Suprapubic skin (tissue), 4 donors: ENCODE measurements at regions not wholly inside any gene's neighbourhood (a gene's known extent, or its start where the extent isn't known, plus 50 kb on each side); places are given as distances from the start of the nearest gene placed in this dataset.

Experiments
- DNase-seq, 2 donors: peaks; one replicate each; pipeline ENCODE4 v3.0.0-alpha.2; 2019; ENCODE audit warnings: low spot score in 2 of 2
- H3K27ac ChIP-seq: fragments of 200-600 bp; sonication (generic); one replicate; pipeline ENCODE4 v1.5.1; 2019
- H3K27me3 ChIP-seq: fragments of 200-600 bp; sonication (generic); one replicate; pipeline ENCODE4 v1.5.1; 2019
- H3K36me3 ChIP-seq: fragments of 200-600 bp; sonication (generic); one replicate; pipeline ENCODE4 v1.5.1; 2019
- H3K4me1 ChIP-seq: fragments of 200-600 bp; sonication (generic); one replicate; pipeline ENCODE4 v1.5.1; 2019
- H3K4me3 ChIP-seq: fragments of 200-600 bp; sonication (generic); one replicate; pipeline ENCODE4 v1.5.1; 2019; ENCODE audit warnings: mild to moderate bottlenecking
- H3K9me3 ChIP-seq: fragments of 200-600 bp; sonication (generic); one replicate; pipeline ENCODE4 v1.5.1; 2019
- CTCF ChIP-seq, 2 donors: fragments of 200-600 bp in 1 of 2; fragments of 450-650 bp in 1 of 2; sonication (generic) in 1 of 2; IDR thresholded peaks; one replicate each; pipeline ENCODE4 v1.5.1; 2016 to 2019; ENCODE audit warnings: antibody characterized with exemption in 2 of 2, mild to moderate bottlenecking in 1 of 2, moderate library complexity in 1 of 2
- EP300 ChIP-seq: sonication (generic); formaldehyde crosslinking; IDR thresholded peaks from one replicate; pipeline ENCODE4 v1.6.1; 2017; ENCODE audit warnings: antibody characterized with exemption
- POLR2A ChIP-seq, 2 donors: fragments of 450-650 bp; IDR thresholded peaks; one replicate each; pipeline ENCODE4 v1.6.1; 2017; ENCODE audit warnings: antibody characterized with exemption in 2 of 2, mild to moderate bottlenecking in 2 of 2, moderate library complexity in 2 of 2
- POLR2AphosphoS5 ChIP-seq, 3 donors: sonication (generic); formaldehyde crosslinking; IDR thresholded peaks; one replicate each; pipeline ENCODE4 v1.6.1; 2017; ENCODE audit warnings: antibody characterized with exemption in 3 of 3
- WGBS: methylation state at CpG from one replicate; pipeline ENCODE4 v1.1.5; 2018; 5-methylcytosine and 5-hydroxymethylcytosine counted together

GRCh38 chr6:105595829-105596228, 192.9 kb upstream of the PREP start:
- no peak for DNase-seq
- H3K4me1 ChIP-seq = peaks cover 58% of the 10 kb centered on the region
- TF ChIP-seq POLR2AphosphoS5 (IDR thresholded peaks at IDR 0.05) = no peak
- no peak for TF ChIP-seq EP300
- TF ChIP-seq CTCF (IDR thresholded peaks at IDR 0.05) = no peak
- no peak for TF ChIP-seq POLR2A (IDR thresholded peaks at IDR 0.05)
- H3K27me3 ChIP-seq = no peaks in the 10 kb centered on the region
- H3K4me3 ChIP-seq = no peak overlapping the region
- no peaks in the 10 kb centered on the region for H3K9me3 ChIP-seq
- 89% methylated on average over 1 of the region's 1 CpG for WGBS
- H3K27ac ChIP-seq = no peak overlapping the region
- no peaks in the 10 kb centered on the region for H3K36me3 ChIP-seq

- Histone ChIP-seq H3K36me3 (no peaks in the 10 kb centered on the region), H3K27me3 (no peaks in the 10 kb centered on the region), H3K9me3 (no peaks in the 10 kb centered on the region), H3K27ac (no peak overlapping the region), H3K4me3 (no peak overlapping the region), H3K4me1 (peaks cover 49% of the 10 kb centered on the region)
- 85% methylated on average over 4 of the region's 4 CpGs for WGBS
- DNase-seq = no peak
- no peak for TF ChIP-seq CTCF (IDR thresholded peaks at IDR 0.05)
- no peak for TF ChIP-seq POLR2A (IDR thresholded peaks at IDR 0.05)
- no peak for TF ChIP-seq EP300
- TF ChIP-seq POLR2AphosphoS5 (IDR thresholded peaks at IDR 0.05) = no peak
These were observed 191.9 kb upstream of the PREP start for GRCh38 chr6:105594821-105595220.

GRCh38 chr6:105593805-105594671, 191.2 kb upstream of the PREP start:
- 29% methylated on average over 4 of the region's 4 CpGs for WGBS
- Histone ChIP-seq H3K27me3 (no peaks in the 10 kb centered on the region), H3K36me3 (no peaks in the 10 kb centered on the region), H3K9me3 (no peaks in the 10 kb centered on the region), H3K27ac (peak overlapping the region; percentile 44), H3K4me3 (no peak overlapping the region), H3K4me1 (peaks cover 42% of the 10 kb centered on the region)
- TF ChIP-seq POLR2AphosphoS5 (IDR thresholded peaks at IDR 0.05) (no peak), POLR2A (IDR thresholded peaks at IDR 0.05) (no peak), EP300 (no peak)
- no peak for DNase-seq

- Histone ChIP-seq H3K27ac (peak overlapping the region; percentile 44), H3K27me3 (no peaks in the 10 kb centered on the region), H3K4me1 (peaks cover 42% of the 10 kb centered on the region), H3K36me3 (no peaks in the 10 kb centered on the region), H3K9me3 (no peaks in the 10 kb centered on the region), H3K4me3 (no peak overlapping the region)
- TF ChIP-seq CTCF (IDR thresholded peaks at IDR 0.05) = no peak
- no peak for TF ChIP-seq POLR2AphosphoS5 (IDR thresholded peaks at IDR 0.05)
- no peak for TF ChIP-seq POLR2A (IDR thresholded peaks at IDR 0.05)
- no peak for TF ChIP-seq EP300
- no peak for DNase-seq
- 70% methylated on average over 4 of the region's 4 CpGs for WGBS
These were observed 190.3 kb upstream of the PREP start for GRCh38 chr6:105593056-105593690.

GRCh38 chr6:105592329-105592728, 189.4 kb upstream of the PREP start:
- Histone ChIP-seq H3K4me3 (no peak overlapping the region), H3K4me1 (peaks cover 42% of the 10 kb centered on the region), H3K27ac (no peak overlapping the region), H3K27me3 (no peaks in the 10 kb centered on the region), H3K9me3 (no peaks in the 10 kb centered on the region), H3K36me3 (no peaks in the 10 kb centered on the region)
- no peak for DNase-seq
- 75% methylated on average over 2 of the region's 2 CpGs for WGBS
- TF ChIP-seq EP300 = no peak
- TF ChIP-seq CTCF (IDR thresholded peaks at IDR 0.05) = no peak
- no peak for TF ChIP-seq POLR2A (IDR thresholded peaks at IDR 0.05)
